HL-60/S4 treated with retinoic acid at 250 ng/mL for 4 days and 3 days (cell line): ENCODE measurements at regions not wholly inside any gene's neighbourhood (a gene's known extent, or its start where the extent isn't known, plus 50 kb on each side); places are given as distances from the start of the nearest gene placed in this dataset.
"Not testable (repeated sequence)": the region's sequence is repeated elsewhere in the genome, so short reads cannot be mapped to it uniquely, and the experiment has no call there.

Source experiments
- in situ Hi-C: fragments of 300-500 bp; cut with MboI; formaldehyde crosslinking; loops from 2 replicates; pipeline ENCODE4 v1.7.0; 2022; ENCODE audit warnings: low sequenced_read_pairs

DNA sequence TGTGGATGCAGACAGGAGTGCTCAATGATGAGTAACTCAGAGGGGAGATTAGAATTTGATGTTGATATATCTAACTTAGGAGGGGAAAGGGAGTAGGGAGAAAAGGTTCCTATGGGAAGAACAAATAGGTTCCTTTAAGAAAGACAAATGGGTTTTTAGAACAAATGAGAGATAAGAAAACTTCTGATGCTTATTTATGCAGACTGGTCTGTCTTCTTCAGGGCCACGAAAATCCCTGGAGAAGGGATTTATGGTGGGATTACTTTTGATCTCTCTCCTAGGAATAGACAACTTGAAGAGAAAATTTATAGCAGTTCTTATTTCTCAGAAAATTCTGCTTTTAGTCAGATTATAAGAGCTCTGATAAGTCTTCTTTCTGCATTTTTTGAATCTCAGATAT lies 99.0 kb upstream of the DDHD1 start:
- in situ Hi-C loops: no loop called here

- in situ Hi-C loops: no loop called here
These were observed 95.9 kb upstream of the DDHD1 start for GRCh38 chr14:53249059-53249458.

DNA sequence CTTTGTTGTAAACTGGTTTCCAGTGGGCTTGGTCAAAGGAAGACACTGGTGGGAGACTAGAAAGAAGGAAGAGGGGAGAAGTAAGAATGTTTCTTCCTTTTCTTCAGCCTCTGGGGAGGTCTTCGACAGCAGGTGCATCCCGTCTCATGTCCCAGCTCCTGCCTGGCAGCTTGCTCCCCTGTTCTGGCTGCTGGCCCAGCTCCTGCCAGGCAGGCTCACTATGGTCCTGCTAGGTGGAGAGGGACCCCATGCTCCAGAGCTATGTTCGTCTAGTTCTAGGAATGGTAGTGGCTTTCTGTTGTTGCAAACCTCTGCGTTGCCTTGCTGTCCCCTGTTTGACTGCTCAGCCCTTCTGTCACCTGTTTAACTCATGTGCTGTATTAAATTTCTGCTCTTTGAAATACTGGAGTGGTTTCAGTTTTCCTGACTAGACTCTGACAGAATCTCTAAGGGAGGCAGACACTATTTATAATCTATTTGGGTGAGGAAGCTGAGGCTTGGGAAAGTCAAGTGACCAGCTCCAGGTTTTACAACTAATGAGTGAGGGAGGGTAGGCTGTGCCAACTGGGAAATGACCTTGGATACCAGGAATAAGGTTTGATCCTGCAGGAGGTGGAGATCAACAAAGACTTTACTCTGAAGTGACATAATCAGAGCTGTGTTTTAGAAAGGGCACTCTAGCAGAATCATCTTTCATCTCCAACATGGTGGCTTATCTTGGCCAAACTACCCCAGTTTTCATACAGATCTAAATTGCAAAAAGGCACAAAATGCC lies 94.7 kb upstream of the DDHD1 start:
- in situ Hi-C loops: no loop called here

DNA sequence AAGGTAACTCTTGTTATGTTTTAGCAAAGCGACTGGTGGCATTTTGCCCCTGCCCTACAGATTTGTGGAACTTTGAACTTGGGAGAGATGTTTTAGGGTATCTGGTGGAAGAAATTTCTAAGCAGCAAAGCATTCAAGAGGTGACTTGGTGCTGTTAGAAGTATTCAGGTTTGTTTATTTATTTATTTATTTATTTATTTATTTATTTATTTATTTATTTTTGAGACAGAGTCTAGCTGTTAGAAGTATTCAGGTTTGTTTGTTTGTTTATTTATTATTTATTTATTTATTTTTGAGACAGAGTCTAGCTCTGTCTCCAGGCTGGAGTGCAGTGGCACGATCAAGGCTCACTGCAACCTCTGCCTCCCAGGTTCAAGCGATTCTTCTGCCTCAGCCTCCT lies 89.8 kb upstream of the DDHD1 start:
- in situ Hi-C loops: not testable (repeated sequence)

- in situ Hi-C loops: no loop called here
These were observed 84.4 kb upstream of the DDHD1 start for GRCh38 chr14:53237488-53237887.

DNA sequence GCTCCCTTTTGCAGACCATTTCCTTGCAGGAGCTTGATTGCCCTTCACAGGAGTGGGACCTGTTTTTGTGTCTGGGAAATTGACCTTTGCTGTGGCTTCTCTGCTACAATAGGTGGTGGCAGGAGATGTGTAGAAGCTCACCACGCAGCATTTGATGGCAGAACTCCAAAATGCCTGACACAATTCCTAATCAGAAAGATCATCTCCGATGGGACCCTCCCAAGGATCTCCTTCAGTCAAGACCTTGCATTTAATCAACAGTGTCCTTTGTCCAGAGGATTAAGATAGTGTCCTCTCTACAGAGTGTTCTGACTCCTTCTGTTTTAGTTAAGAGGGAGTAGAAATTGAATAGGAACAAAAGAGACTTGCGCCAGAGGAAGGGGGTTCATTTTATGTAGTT lies 83.6 kb upstream of the DDHD1 start:
- in situ Hi-C loops: no loop called here

DNA sequence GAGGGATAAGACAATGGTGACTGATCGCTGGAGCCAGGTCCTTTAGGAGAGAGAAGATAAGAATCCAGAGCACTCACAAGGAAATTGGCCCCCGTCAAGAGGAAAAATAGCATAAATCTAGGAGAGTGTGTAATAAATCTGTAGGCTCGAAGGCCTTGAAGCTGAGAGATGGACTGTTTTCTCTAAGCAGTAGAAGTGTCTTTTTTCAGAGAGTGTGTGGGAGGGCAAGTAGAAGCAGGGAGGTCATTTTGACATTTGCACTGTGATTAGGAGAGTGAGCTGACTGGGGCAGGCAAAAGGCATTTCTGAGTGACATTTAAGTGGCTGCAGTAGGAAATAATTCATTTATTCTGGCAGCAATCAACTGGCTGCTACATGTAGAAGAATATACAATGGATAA lies 78.0 kb upstream of the DDHD1 start:
- in situ Hi-C loops: no loop called here

- in situ Hi-C loops: no loop called here
These were observed 75.8 kb upstream of the DDHD1 start for GRCh38 chr14:53228966-53229365.

- in situ Hi-C loops: no loop called here
These were observed 74.1 kb upstream of the DDHD1 start for GRCh38 chr14:53227154-53227718.

DNA sequence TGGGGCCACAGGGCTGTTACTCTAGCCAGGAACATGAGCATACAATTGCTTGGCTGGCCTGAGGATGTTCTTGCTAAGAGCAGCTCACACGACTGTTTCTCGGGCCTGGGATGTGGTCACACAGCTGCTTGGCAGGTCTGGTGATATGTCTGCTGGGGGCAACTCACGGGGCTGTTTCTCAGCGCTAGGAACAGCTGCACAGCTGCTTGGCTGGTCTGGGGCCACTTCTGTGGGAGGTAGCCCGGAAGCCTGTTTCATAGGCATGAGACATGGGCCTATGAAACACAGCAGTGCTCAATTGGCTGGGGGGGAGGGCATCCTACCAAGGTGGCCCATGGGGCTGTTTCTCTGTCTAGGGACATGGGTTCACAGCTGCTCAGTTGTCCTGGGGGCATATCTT lies 73.4 kb upstream of the DDHD1 start:
- in situ Hi-C loops: no loop called here

- in situ Hi-C loops: no loop called here
These were observed 67.8 kb upstream of the DDHD1 start for GRCh38 chr14:53220914-53221313.

GRCh38 chr14:53218161-53218560 lies 65.0 kb upstream of the DDHD1 start:
- in situ Hi-C loops: no loop called here

DNA sequence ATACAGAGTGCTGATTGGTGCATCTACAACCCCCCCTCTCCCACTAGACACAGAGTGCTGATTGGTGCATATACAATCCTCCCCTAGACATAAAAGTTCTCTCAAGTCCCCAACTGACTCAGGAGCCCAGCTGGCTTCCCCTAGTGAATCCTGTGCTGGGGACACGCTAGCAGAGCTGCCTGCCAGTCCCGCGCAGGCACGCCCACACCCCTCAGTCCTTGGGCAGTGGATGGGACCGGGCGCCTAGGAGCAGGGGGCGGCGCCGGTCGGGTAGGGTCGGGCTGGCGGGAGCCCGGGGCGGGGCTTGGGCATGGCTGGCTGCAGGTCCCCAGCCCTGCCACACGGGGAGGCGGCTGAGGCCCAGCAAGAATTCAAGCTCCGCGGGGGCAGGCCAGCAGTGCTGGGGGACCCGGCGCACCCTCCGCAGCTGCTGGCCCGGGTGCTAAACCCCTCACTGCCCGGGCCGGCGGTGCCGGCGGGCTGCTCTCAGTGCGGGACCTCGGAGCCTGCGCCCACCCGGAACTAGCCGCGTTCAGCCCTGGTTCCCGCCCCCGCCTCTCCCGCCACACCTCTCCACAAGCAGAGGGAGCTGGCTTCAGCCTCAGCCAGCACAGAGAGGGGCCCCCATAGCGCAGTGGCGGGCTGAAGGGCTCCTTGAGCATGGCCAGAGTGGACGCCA lies 64.3 kb upstream of the DDHD1 start:
- in situ Hi-C loops: no loop called here

- in situ Hi-C loops: not testable (repeated sequence)
These were observed 63.8 kb upstream of the DDHD1 start for GRCh38 chr14:53216955-53217315.

GRCh38 chr14:53216478-53216877 lies 63.4 kb upstream of the DDHD1 start:
- in situ Hi-C loops: not testable (repeated sequence)

- in situ Hi-C loops: no loop called here
These were observed 62.0 kb upstream of the DDHD1 start for GRCh38 chr14:53215101-53215500.

GRCh38 chr14:53214384-53214783 lies 61.3 kb upstream of the DDHD1 start:
- in situ Hi-C loops: no loop called here

DNA sequence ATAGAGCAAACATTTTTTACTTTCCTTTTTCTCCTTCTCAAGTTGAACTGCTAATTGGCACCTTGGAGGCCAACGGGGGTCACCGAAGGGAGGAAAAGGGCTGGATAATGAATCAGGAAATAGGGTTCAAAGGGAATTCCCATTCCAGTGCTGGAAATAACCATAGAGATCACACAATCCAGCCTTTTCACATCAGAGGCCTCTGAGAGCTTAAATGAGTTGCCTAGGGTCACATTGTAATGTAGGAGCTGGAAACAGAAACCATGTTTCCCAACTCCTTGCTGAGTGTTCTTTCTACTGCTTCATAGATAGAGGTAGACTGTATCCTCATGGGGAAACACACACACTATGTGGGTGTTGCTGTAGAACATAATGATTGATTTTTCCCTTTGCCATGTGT lies 60.6 kb upstream of the DDHD1 start:
- in situ Hi-C loops: no loop called here

- in situ Hi-C loops: no loop called here
These were observed 56.2 kb upstream of the DDHD1 start for GRCh38 chr14:53209370-53209769.
